ENCODE measurements at regions not wholly inside any gene's neighbourhood (a gene's known extent, or its start where the extent isn't known, plus 50 kb on each side); places are given as distances from the start of the nearest gene placed in this dataset.

GRCh38 chr3:99188936-99189335 lies 287.4 kb upstream of the DCBLD2 start:
- Histone ChIP-seq H3K4me3 (no peak overlapping the region), H4K20me1 (no peaks in the 10 kb centered on the region), H3K4me2 (no peak overlapping the region), H3K36me3 (no peaks in the 10 kb centered on the region), H3K9ac (no peak overlapping the region), H3K4me1 (no peaks in the 10 kb centered on the region), H3K27me3 (no peaks in the 10 kb centered on the region), H3K9me3 (replicated peaks in 1 of 11) (no peaks in the 10 kb centered on the region), H3K27ac (no peak overlapping the region)
- no peak for TF ChIP-seq Cebpa-rat (IDR thresholded peaks at IDR 0.05)

- no peaks in the 10 kb centered on the region for H4K20me1 ChIP-seq
These were observed 284.5 kb upstream of the DCBLD2 start for GRCh38 chr3:99186016-99186415.

GRCh38 chr3:99176169-99176964 lies 274.9 kb upstream of the DCBLD2 start:
- no peak for TF ChIP-seq Cebpa-rat (IDR thresholded peaks at IDR 0.05)
- no peak overlapping the region for H3K4me2 ChIP-seq

More at GRCh38 chr3:99186016-99186415, 284.5 kb upstream of the DCBLD2 start:
- H3K9ac ChIP-seq: no peak overlapping the region
- no peaks in the 10 kb centered on the region for H3K9me3 ChIP-seq (replicated peaks in 1 of 11)
- TF ChIP-seq Cebpa-rat (IDR thresholded peaks at IDR 0.05): no peak
- no peaks in the 10 kb centered on the region for H3K27me3 ChIP-seq
- H3K4me3 ChIP-seq: no peak overlapping the region
- H3K36me3 ChIP-seq: no peaks in the 10 kb centered on the region
- no peaks in the 10 kb centered on the region for H3K4me1 ChIP-seq
- H3K4me2 ChIP-seq: no peak overlapping the region
- H3K27ac ChIP-seq: no peak overlapping the region

GRCh38 chr3:99175276-99175812 lies 273.8 kb upstream of the DCBLD2 start:
- Histone ChIP-seq H3K4me2 (no peak overlapping the region), H4K20me1 (no peaks in the 10 kb centered on the region), H3K27ac (no peak overlapping the region), H3K4me1 (no peaks in the 10 kb centered on the region), H3K4me3 (no peak overlapping the region), H3K36me3 (no peaks in the 10 kb centered on the region), H3K9me3 (replicated peaks in 1 of 11) (no peaks in the 10 kb centered on the region), H3K9ac (no peak overlapping the region), H3K27me3 (no peaks in the 10 kb centered on the region)
- no peak for TF ChIP-seq Cebpa-rat (IDR thresholded peaks at IDR 0.05)

More at GRCh38 chr3:99176169-99176964, 274.9 kb upstream of the DCBLD2 start:
- H3K27me3 ChIP-seq: no peaks in the 10 kb centered on the region
- H3K4me3 ChIP-seq: no peak overlapping the region
- no peak overlapping the region for H3K9ac ChIP-seq
- H3K9me3 ChIP-seq (replicated peaks in 1 of 11): no peaks in the 10 kb centered on the region
- H3K4me1 ChIP-seq: no peaks in the 10 kb centered on the region
- no peaks in the 10 kb centered on the region for H4K20me1 ChIP-seq
- no peaks in the 10 kb centered on the region for H3K36me3 ChIP-seq
- no peak overlapping the region for H3K27ac ChIP-seq

GRCh38 chr3:99172736-99173657 lies 271.5 kb upstream of the DCBLD2 start:
- Histone ChIP-seq H3K4me3 (no peak overlapping the region), H3K27ac (no peak overlapping the region), H4K20me1 (no peaks in the 10 kb centered on the region), H3K9me3 (replicated peaks in 1 of 11) (peaks cover 0 to 5% (median 0%) of the 10 kb centered on the region in 11 experiments; a peak in 2 of 22 replicates), H3K27me3 (no peaks in the 10 kb centered on the region), H3K4me1 (no peaks in the 10 kb centered on the region), H3K36me3 (no peaks in the 10 kb centered on the region), H3K9ac (no peak overlapping the region), H3K4me2 (no peak overlapping the region)
- no peak for TF ChIP-seq Cebpa-rat (IDR thresholded peaks at IDR 0.05)

- no peak for TF ChIP-seq Cebpa-rat (IDR thresholded peaks at IDR 0.05)
- Histone ChIP-seq H3K9ac (no peak overlapping the region), H4K20me1 (no peaks in the 10 kb centered on the region), H3K4me2 (no peak overlapping the region), H3K27ac (no peak overlapping the region), H3K4me1 (no peaks in the 10 kb centered on the region), H3K9me3 (replicated peaks in 1 of 11) (peaks cover 0 to 5% (median 0%) of the 10 kb centered on the region in 11 experiments; a peak in 2 of 22 replicates), H3K36me3 (no peaks in the 10 kb centered on the region), H3K4me3 (no peak overlapping the region), H3K27me3 (no peaks in the 10 kb centered on the region)
These were observed 270.3 kb upstream of the DCBLD2 start for GRCh38 chr3:99171800-99172199.

- Histone ChIP-seq H3K36me3 (no peaks in the 10 kb centered on the region), H3K9me3 (replicated peaks in 1 of 11) (peaks cover 0 to 5% (median 0%) of the 10 kb centered on the region in 11 experiments; a peak in 2 of 22 replicates), H3K27me3 (no peaks in the 10 kb centered on the region), H3K4me2 (no peak overlapping the region), H3K4me3 (no peak overlapping the region), H3K4me1 (no peaks in the 10 kb centered on the region), H3K27ac (no peak overlapping the region), H3K9ac (no peak overlapping the region), H4K20me1 (no peaks in the 10 kb centered on the region)
- TF ChIP-seq Cebpa-rat (IDR thresholded peaks at IDR 0.05): no peak
These were observed 269.5 kb upstream of the DCBLD2 start for GRCh38 chr3:99170867-99171517.

GRCh38 chr3:99167071-99167470 lies 265.6 kb upstream of the DCBLD2 start:
- Histone ChIP-seq H3K4me3 (no peak overlapping the region), H3K9me3 (replicated peaks in 1 of 11) (peaks cover 0 to 5% (median 0%) of the 10 kb centered on the region in 11 experiments; a peak in 2 of 22 replicates), H3K27me3 (no peaks in the 10 kb centered on the region), H3K27ac (no peak overlapping the region), H3K36me3 (no peaks in the 10 kb centered on the region), H4K20me1 (no peaks in the 10 kb centered on the region), H3K9ac (no peak overlapping the region), H3K4me1 (no peaks in the 10 kb centered on the region), H3K4me2 (no peak overlapping the region)
- no peak for TF ChIP-seq Cebpa-rat (IDR thresholded peaks at IDR 0.05)

- H3K4me3 ChIP-seq: no peak overlapping the region
- TF ChIP-seq Cebpa-rat (IDR thresholded peaks at IDR 0.05): no peak
- peaks cover 19 to 21% (median 20%) of the 10 kb centered on the region in 11 experiments for H3K9me3 ChIP-seq (replicated peaks in 1 of 11)
- peaks cover 0 to 8% (median 0%) of the 10 kb centered on the region in 11 experiments; a peak in 3 of 22 replicates for H3K36me3 ChIP-seq
- H3K9ac ChIP-seq: no peak overlapping the region
- no peaks in the 10 kb centered on the region for H3K27me3 ChIP-seq
- no peak overlapping the region for H3K4me2 ChIP-seq
- no peaks in the 10 kb centered on the region for H4K20me1 ChIP-seq
- no peaks in the 10 kb centered on the region for H3K4me1 ChIP-seq
- H3K27ac ChIP-seq: no peak overlapping the region
These were observed 261.8 kb upstream of the DCBLD2 start for GRCh38 chr3:99163314-99163713.
